ENCODE measurements at regions not wholly inside any gene's neighbourhood (a gene's known extent, or its start where the extent isn't known, plus 50 kb on each side); places are given as distances from the start of the nearest gene placed in this dataset.

GRCh38 chr10:105855791-105856190 is 1214.7 kb downstream of the SORCS3 start:
- POLR2A ChIA-PET = no interaction called here

GRCh38 chr10:105844676-105845570 is 1203.8 kb downstream of the SORCS3 start:
- Mint-ChIP-seq H3K27ac (no peak overlapping the region), H3K27me3 (no peaks in the 10 kb centered on the region), H3K36me3 (ENCODE audit: low read depth) (no peaks in the 10 kb centered on the region), H3K4me1 (peaks cover 8% of the 10 kb centered on the region), H3K4me3 (no peak overlapping the region), H3K9me3 (peaks cover 2% of the 10 kb centered on the region)
- DNase-seq = no peak
- ChIA-PET POLR2A (no interaction called here), CTCF (no interaction called here)

More at GRCh38 chr10:105855791-105856190, 1214.7 kb downstream of the SORCS3 start:
- Mint-ChIP-seq H3K36me3 (ENCODE audit: low read depth) (no peaks in the 10 kb centered on the region), H3K4me1 (peaks cover 6% of the 10 kb centered on the region), H3K9me3 (no peaks in the 10 kb centered on the region), H3K27me3 (no peaks in the 10 kb centered on the region), H3K27ac (no peak overlapping the region), H3K4me3 (no peak overlapping the region)
- CTCF ChIA-PET = no interaction called here
- DNase-seq = no peak

GRCh38 chr10:105844241-105844640 is 1203.2 kb downstream of the SORCS3 start:
- Mint-ChIP-seq H3K4me3 (no peak overlapping the region), H3K27ac (no peak overlapping the region)
- DNase-seq = no peak

GRCh38 chr10:105843786-105844185 is 1202.7 kb downstream of the SORCS3 start:
- H3K27ac Mint-ChIP-seq = no peak overlapping the region
- POLR2A ChIA-PET = no interaction called here
- H3K27me3 Mint-ChIP-seq = no peaks in the 10 kb centered on the region
- no peak for DNase-seq
- peaks cover 2% of the 10 kb centered on the region for H3K9me3 Mint-ChIP-seq
- H3K36me3 Mint-ChIP-seq (ENCODE audit: low read depth) = no peaks in the 10 kb centered on the region
- CTCF ChIA-PET = no interaction called here
- H3K4me3 Mint-ChIP-seq = no peak overlapping the region
- peaks cover 13% of the 10 kb centered on the region for H3K4me1 Mint-ChIP-seq

More at GRCh38 chr10:105844241-105844640, 1203.2 kb downstream of the SORCS3 start:
- H3K4me1 Mint-ChIP-seq = peaks cover 12% of the 10 kb centered on the region
- H3K36me3 Mint-ChIP-seq (ENCODE audit: low read depth) = no peaks in the 10 kb centered on the region
- H3K9me3 Mint-ChIP-seq = peaks cover 2% of the 10 kb centered on the region
- H3K27me3 Mint-ChIP-seq = no peaks in the 10 kb centered on the region
- CTCF ChIA-PET = no interaction called here
- POLR2A ChIA-PET = no interaction called here

GRCh38 chr10:105840288-105840770 is 1199.2 kb downstream of the SORCS3 start:
- H3K27me3 Mint-ChIP-seq = no peaks in the 10 kb centered on the region
- peaks cover 25% of the 10 kb centered on the region for H3K4me1 Mint-ChIP-seq
- DNase-seq = no peak
- ChIA-PET POLR2A (no interaction called here), CTCF (no interaction called here)
- H3K4me3 Mint-ChIP-seq = no peak overlapping the region
- H3K9me3 Mint-ChIP-seq = peaks cover 2% of the 10 kb centered on the region
- no peaks in the 10 kb centered on the region for H3K36me3 Mint-ChIP-seq (ENCODE audit: low read depth)
- no peak overlapping the region for H3K27ac Mint-ChIP-seq

GRCh38 chr10:105838392-105838791 is 1197.3 kb downstream of the SORCS3 start:
- Mint-ChIP-seq H3K36me3 (ENCODE audit: low read depth) (no peaks in the 10 kb centered on the region), H3K9me3 (no peaks in the 10 kb centered on the region), H3K27ac (peak overlapping the region; percentile 84), H3K4me1 (peaks cover 20% of the 10 kb centered on the region), H3K4me3 (peak overlapping the region; percentile 65), H3K27me3 (no peaks in the 10 kb centered on the region)
- CTCF ChIA-PET = no interaction called here
- no peak for DNase-seq
- POLR2A ChIA-PET = no interaction called here

- Mint-ChIP-seq H3K27me3 (no peaks in the 10 kb centered on the region), H3K4me1 (peaks cover 20% of the 10 kb centered on the region), H3K9me3 (peaks cover under 1% of the 10 kb centered on the region), H3K27ac (peak overlapping the region; percentile 84), H3K36me3 (ENCODE audit: low read depth) (no peaks in the 10 kb centered on the region), H3K4me3 (peak overlapping the region; percentile 65)
- ChIA-PET POLR2A (no interaction called here), CTCF (no interaction called here)
- peak; percentile 13 for DNase-seq
Measured at GRCh38 chr10:105837951-105838350, 1196.9 kb downstream of the SORCS3 start.

- Mint-ChIP-seq H3K4me3 (no peak overlapping the region), H3K36me3 (ENCODE audit: low read depth) (no peaks in the 10 kb centered on the region), H3K9me3 (peaks cover 2% of the 10 kb centered on the region), H3K27ac (no peak overlapping the region), H3K27me3 (no peaks in the 10 kb centered on the region), H3K4me1 (peaks cover 15% of the 10 kb centered on the region)
- CTCF ChIA-PET = no interaction called here
- POLR2A ChIA-PET = no interaction called here
- DNase-seq = no peak
Measured at GRCh38 chr10:105834261-105835059, 1193.4 kb downstream of the SORCS3 start.

GRCh38 chr10:105827133-105827532 is 1186.0 kb downstream of the SORCS3 start:
- Mint-ChIP-seq H3K27me3 (no peaks in the 10 kb centered on the region), H3K9me3 (no peaks in the 10 kb centered on the region), H3K36me3 (ENCODE audit: low read depth) (no peaks in the 10 kb centered on the region), H3K27ac (no peak overlapping the region), H3K4me1 (no peaks in the 10 kb centered on the region), H3K4me3 (no peak overlapping the region)
- DNase-seq = no peak
- POLR2A ChIA-PET = no interaction called here
- CTCF ChIA-PET = no interaction called here

- no peak overlapping the region for H3K27ac Mint-ChIP-seq
- ChIA-PET POLR2A (no interaction called here), CTCF (no interaction called here)
- DNase-seq = no peak
- no peaks in the 10 kb centered on the region for H3K4me1 Mint-ChIP-seq
- no peaks in the 10 kb centered on the region for H3K27me3 Mint-ChIP-seq
- no peaks in the 10 kb centered on the region for H3K9me3 Mint-ChIP-seq
- H3K36me3 Mint-ChIP-seq (ENCODE audit: low read depth) = no peaks in the 10 kb centered on the region
- no peak overlapping the region for H3K4me3 Mint-ChIP-seq
Measured at GRCh38 chr10:105807935-105808587, 1167.0 kb downstream of the SORCS3 start.

GRCh38 chr10:105803206-105803605 is 1162.1 kb downstream of the SORCS3 start:
- no peak overlapping the region for H3K27ac Mint-ChIP-seq
- no peaks in the 10 kb centered on the region for H3K27me3 Mint-ChIP-seq
- ChIA-PET CTCF (no interaction called here), POLR2A (no interaction called here)
- no peaks in the 10 kb centered on the region for H3K36me3 Mint-ChIP-seq (ENCODE audit: low read depth)
- no peaks in the 10 kb centered on the region for H3K4me1 Mint-ChIP-seq
- H3K9me3 Mint-ChIP-seq = no peaks in the 10 kb centered on the region
- no peak overlapping the region for H3K4me3 Mint-ChIP-seq
- no peak for DNase-seq

GRCh38 chr10:105800641-105801040 is 1159.6 kb downstream of the SORCS3 start:
- Mint-ChIP-seq H3K36me3 (ENCODE audit: low read depth) (no peaks in the 10 kb centered on the region), H3K9me3 (no peaks in the 10 kb centered on the region), H3K27me3 (no peaks in the 10 kb centered on the region), H3K27ac (no peak overlapping the region), H3K4me1 (no peaks in the 10 kb centered on the region), H3K4me3 (no peak overlapping the region)
- ChIA-PET CTCF (no interaction called here), POLR2A (no interaction called here)
- DNase-seq = no peak

GRCh38 chr10:105798328-105798889 is 1157.3 kb downstream of the SORCS3 start:
- Mint-ChIP-seq H3K36me3 (ENCODE audit: low read depth) (no peaks in the 10 kb centered on the region), H3K27ac (no peak overlapping the region), H3K27me3 (no peaks in the 10 kb centered on the region), H3K9me3 (no peaks in the 10 kb centered on the region), H3K4me1 (no peaks in the 10 kb centered on the region), H3K4me3 (no peak overlapping the region)
- DNase-seq = no peak
- ChIA-PET POLR2A (no interaction called here), CTCF (no interaction called here)

Measured in activated CD4-positive, alpha-beta T cell treated with anti-CD3 and anti-CD28 coated beads, Interleukin-2, amount 10 ng/mL, durations not matched to agents 7 days and 5 days (primary cell).